Right hindlimb (tissue), 1 donor: ENCODE measurements at regions not wholly inside any gene's neighbourhood (a gene's known extent, or its start where the extent isn't known, plus 50 kb on each side); places are given as distances from the start of the nearest gene placed in this dataset.
A peak's percentile ranks its signal among the peaks of the same experiment; 100 is the strongest.
"Not testable (repeated sequence)": the region's sequence is repeated elsewhere in the genome, so short reads cannot be mapped to it uniquely, and the experiment has no call there.

Experiments used
- DNase-seq: peaks from one replicate; pipeline ENCODE4 v3.0.0-alpha.2; 2018

DNA sequence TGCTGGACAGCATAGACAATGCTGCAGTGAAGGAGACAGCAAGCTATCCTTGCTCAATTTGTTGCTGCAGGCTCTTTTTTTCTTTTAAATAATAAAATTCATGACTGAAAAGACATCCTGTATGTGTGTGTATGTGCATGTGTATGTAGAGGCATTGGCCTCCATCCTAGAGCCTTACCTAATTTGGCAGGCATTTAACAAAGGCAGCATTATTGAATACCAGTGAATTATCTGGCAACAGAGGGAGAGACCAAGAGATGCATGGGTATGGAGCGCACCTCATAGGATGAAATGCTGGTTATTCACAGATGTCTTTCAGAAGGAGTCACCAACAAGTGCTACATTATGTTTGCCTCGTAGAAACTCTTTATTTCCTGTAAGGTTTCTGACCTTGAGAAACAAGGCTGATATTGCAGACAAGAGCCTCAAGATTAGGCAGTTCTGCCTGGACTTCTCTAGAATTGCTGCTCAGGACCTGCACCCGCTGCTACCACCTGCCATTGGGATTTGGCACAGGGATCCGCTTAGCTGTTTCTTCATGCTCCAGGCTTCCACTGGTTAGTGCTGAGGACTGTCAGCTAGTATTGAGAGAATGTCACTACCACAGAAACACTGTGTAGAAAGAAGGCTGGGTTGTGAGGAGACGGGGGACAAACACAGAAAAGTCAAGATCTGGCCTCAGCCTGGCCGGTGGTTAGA lies 247.7 kb upstream of the RFX3 start:
- no peak for DNase-seq

- no peak for DNase-seq
Observed at GRCh38 chr9:3769646-3770045, 243.8 kb upstream of the RFX3 start.

- peak; percentile 22 for DNase-seq
Observed at GRCh38 chr9:3768712-3769457, 243.1 kb upstream of the RFX3 start.

- no peak for DNase-seq
Observed at GRCh38 chr9:3768286-3768685, 242.5 kb upstream of the RFX3 start.

GRCh38 chr9:3762076-3762475 lies 236.3 kb upstream of the RFX3 start:
- no peak for DNase-seq

DNA sequence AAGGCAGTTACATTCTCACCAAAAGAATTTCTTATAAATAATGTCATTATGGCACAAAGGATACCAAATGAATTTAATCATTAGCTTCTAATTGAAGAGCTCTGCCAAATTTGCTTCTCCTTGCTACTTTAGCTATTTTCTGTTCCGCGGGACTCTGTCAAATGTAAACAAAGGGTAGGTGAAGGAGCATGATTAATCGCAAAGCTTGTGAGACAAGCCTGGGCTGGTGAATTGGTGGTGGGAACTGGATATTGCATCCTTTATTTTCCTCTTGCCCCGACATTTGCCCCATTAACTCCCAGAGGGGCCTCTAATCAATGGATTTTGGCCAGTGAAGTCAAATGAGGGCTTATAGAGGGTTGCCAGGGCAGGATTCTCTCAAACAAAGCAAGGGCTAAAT lies 234.2 kb upstream of the RFX3 start:
- DNase-seq = no peak

GRCh38 chr9:3758816-3759576 lies 233.2 kb upstream of the RFX3 start:
- DNase-seq = no peak

DNA sequence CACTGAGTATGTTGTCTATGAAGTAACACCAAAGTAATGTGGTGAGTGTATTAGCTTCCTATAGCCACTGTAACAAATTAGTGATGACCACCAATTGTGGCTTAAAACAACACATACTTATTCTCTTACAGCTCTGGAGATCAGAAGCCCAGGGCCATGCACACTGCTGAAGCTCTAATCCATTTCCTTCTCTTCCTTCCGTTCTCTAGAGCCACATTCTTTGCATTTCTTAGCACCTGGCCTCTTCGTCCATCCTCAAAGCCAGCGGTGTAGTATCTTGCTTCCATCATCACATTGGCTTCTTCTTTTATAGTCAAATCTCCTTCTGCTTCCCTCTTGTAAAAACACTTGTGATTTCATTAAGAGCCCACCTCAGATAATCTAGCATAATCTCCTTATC lies 230.3 kb upstream of the RFX3 start:
- no peak for DNase-seq

GRCh38 chr9:3751125-3751758 lies 225.4 kb upstream of the RFX3 start:
- no peak for DNase-seq

GRCh38 chr9:3750321-3750720 lies 224.5 kb upstream of the RFX3 start:
- DNase-seq = no peak

DNA sequence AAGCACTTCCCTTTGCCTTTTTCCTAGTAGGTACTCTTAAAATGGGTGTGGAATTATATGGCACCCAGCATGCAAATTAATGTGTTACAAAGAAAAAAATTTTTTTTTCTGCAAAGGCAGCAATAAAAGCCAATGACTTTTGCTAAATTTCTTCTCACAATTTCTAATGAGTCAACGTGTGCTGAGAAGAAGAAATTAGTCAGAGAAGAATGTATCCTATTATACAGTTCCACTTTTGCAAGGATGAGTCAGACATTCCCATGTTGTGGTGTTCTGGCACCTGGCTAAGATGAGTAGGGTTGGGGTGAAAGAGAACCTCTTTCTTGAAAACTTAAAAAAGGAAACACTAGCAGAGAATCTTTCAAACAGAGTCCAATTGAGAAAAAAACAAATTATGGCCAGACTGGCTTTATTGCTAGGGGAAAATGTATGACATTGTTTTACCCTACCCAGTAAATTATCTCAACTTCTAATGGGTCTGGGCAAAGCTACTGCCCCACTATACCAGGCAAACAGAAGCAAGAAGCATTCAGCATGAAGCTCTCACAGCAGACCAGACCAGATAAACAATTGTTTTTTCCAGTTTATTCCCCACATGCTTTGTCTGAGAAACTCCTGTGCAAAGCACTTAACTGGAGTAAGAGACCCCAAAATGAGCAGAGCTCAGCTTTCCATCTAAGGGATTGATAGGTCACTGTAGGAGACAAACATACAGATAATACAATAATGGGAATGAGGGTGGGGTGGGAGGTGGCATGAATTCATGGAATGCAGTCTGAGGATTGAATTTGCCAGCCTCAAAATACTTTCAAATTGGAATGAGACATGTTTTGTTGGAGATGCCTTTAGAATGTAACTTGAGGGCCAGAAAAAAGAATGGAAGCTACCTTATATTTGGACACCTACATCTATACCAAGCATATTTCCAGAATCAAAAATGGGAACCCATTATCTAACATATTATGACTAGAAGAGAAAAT lies 220.8 kb upstream of the RFX3 start:
- DNase-seq = no peak

GRCh38 chr9:3743901-3744413 lies 218.2 kb upstream of the RFX3 start:
- no peak for DNase-seq

DNA sequence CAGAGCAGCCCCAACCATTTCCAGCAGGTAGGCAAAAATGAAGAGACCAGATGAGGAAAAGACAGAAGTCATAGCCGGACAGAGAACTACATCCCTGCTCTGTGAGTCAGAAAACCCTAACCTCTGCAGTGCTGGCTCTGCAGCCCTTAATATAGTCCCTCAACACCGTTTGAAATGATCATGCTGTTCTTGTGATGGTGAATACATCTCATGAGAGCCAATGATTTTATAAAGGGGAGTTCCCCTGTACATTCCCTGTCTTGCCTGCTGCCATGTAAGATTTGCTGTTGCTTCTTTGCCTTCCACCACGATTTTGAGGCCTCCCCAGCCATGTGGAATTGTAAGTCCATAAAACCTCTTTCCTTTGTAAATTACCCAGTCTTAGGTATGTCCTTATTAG lies 216.8 kb upstream of the RFX3 start:
- DNase-seq = no peak

DNA sequence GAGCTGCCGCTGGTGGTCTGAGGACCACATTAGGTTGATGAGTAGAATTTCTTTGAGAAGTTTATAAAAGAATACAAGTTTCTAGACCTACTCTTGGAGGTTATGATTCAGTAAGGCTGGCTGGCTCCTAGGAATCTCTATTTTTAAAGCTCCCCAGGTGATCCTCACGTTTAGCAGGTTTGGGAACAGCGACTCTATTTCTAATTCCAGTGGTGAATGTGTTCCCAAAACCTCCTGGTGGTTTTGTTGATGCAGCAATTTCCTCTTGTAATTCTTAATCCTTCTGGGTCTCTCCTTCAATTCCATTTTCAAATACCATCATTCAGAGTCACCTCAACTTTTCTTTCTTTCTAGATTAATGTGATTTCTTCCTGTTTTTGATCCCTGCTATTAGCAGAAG lies 215.9 kb upstream of the RFX3 start:
- DNase-seq = no peak

- DNase-seq = no peak
Observed at GRCh38 chr9:3740690-3741419, 215.1 kb upstream of the RFX3 start.

DNA sequence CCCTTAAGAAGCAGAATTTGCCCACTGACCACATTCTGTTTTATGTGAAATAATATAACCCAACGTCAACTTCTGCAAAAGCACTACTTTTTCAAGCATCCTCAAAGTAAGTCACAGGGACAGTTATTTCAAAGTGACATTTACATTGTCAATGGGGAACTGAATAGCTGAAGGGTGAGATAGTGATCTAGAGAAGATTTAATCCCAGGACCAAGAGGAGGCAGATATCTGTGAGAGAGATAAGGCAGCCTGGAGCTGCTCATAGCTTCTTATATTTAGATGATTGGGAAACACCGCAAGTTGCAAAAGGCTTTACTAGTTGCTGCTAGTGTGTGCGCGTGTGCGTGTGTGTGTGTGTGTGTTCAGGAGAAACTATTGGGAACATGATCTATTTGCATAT lies 210.4 kb upstream of the RFX3 start:
- no peak for DNase-seq

- no peak for DNase-seq
Observed at GRCh38 chr9:3735251-3735650, 209.4 kb upstream of the RFX3 start.

DNA sequence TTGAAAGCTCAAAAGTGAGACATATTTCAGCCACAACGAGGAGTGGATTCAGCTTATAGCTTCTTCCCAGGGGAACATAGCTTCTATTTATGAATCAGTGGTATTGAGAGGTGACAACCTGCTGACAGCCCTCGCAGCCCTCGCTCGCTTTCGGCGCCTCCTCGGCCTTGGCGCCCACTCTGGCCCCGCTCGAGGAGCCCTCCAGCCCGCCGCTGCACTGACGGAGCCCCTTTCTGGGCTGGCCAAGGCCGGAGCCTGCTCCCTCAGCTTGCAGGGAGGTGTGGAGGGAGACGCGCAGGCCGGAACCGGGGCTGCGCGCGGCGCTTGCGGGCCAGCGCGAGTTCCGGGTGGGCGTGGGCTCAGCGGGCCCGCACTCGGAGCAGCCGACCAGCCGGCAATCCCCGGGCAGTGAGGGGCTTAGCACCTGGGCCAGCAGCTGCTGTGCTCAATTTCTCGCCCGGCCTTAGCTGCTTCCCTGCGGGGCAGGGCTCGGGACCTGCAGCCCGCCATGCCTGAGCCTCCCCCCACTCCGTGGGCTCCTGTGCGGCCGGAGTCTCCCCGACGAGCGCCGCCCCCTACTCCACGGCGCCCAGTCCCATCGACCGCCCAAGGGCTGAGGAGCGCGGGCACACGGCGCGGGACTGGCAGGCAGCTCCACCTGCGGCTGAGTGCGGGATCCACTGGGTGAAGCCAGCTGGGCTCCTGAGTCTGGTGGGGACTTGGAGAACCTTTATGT lies 207.9 kb upstream of the RFX3 start:
- DNase-seq = not testable (repeated sequence)

GRCh38 chr9:3733039-3733408 lies 207.2 kb upstream of the RFX3 start:
- no peak for DNase-seq
